Prostate gland (tissue), 2 donors: ENCODE measurements at regions not wholly inside any gene's neighbourhood (a gene's known extent, or its start where the extent isn't known, plus 50 kb on each side); places are given as distances from the start of the nearest gene placed in this dataset.

Experiments
- DNase-seq: peaks from one replicate; pipeline ENCODE4 v3.0.0-alpha.2; 2019; ENCODE audit warnings: low spot score
- H3K27ac ChIP-seq, 2 donors: fragments of 200-600 bp; sonication (generic); 2 replicates each; pipeline ENCODE4 v1.5.1; 2017 to 2019
- H3K27me3 ChIP-seq: fragments of 200-600 bp; sonication (generic); replicated peaks from 2 replicates; pipeline ENCODE4 v1.5.1; 2019; ENCODE audit not compliant: insufficient read depth
- H3K36me3 ChIP-seq, 2 donors: fragments of 200-600 bp; sonication (generic); 1 replicate in 1 of 2; 2 replicates in 1 of 2; pipeline versions ENCODE4 v1.5.1 to v1.8.1; 2017 to 2019
- H3K4me1 ChIP-seq: fragments of 200-600 bp; sonication (generic); replicated peaks from 2 replicates; pipeline ENCODE4 v1.5.1; 2019
- H3K4me3 ChIP-seq, 2 donors: fragments of 200-600 bp; sonication (generic); 2 replicates each; pipeline ENCODE4 v1.5.1; 2017 to 2019
- H3K9me3 ChIP-seq: fragments of 200-600 bp; sonication (generic); 2 replicates; pipeline ENCODE4 v1.5.1; 2017
- CTCF ChIP-seq, 4 experiments: fragments of 200-600 bp in 2 of 4; fragments of 450-650 bp in 2 of 4; sonication (generic) in 2 of 4; IDR thresholded peaks; 1 replicate in 3 of 4; 2 replicates in 1 of 4; pipeline ENCODE4 v1.5.1; 2016 to 2019; ENCODE audit warnings: antibody characterized with exemption in 4 of 4, mild to moderate bottlenecking in 2 of 4, moderate library complexity in 2 of 4
- POLR2A ChIP-seq: fragments of 450-650 bp; IDR thresholded peaks from one replicate; pipeline ENCODE4 v1.6.1; 2016; ENCODE audit warnings: antibody characterized with exemption, mild to moderate bottlenecking
- POLR2AphosphoS5 ChIP-seq: sonication (generic); formaldehyde crosslinking; IDR thresholded peaks from one replicate; pipeline ENCODE4 v1.6.1; 2017; ENCODE audit warnings: antibody characterized with exemption
- WGBS: methylation state at CpG from one replicate; pipeline ENCODE4 v1.1.5; 2018; 5-methylcytosine and 5-hydroxymethylcytosine counted together
- intact Hi-C: fragments of 100-400 bp; cut with DNase I; formaldehyde crosslinking; loops from one replicate; pipeline ENCODE4 v1.14.2; 2022

- 87% methylated on average over 3 of the region's 3 CpGs for whole genome bisulfite sequencing
- Histone ChIP-seq H3K36me3 (no peaks in the 10 kb centered on the region), H3K4me1 (no peaks in the 10 kb centered on the region), H3K9me3 (no peaks in the 10 kb centered on the region), H3K27me3 (no peaks in the 10 kb centered on the region), H3K4me3 (no peak overlapping the region), H3K27ac (no peak overlapping the region)
- TF ChIP-seq POLR2A (no peak), CTCF (IDR thresholded peaks at IDR 0.05) (no peak), POLR2AphosphoS5 (no peak)
- DNase-seq, result no peak
- intact Hi-C loops, result no loop called here
Measured at GRCh38 chr2:63669596-63669995, 80.8 kb downstream of the MDH1 start.

GRCh38 chr2:63673865-63674533, 85.2 kb downstream of the MDH1 start:
- WGBS, result 69% methylated on average over 4 of the region's 4 CpGs
- no peaks in the 10 kb centered on the region for H3K36me3 ChIP-seq
- H3K27ac ChIP-seq, result no peak overlapping the region
- no peak overlapping the region for H3K4me3 ChIP-seq
- H3K9me3 ChIP-seq, result no peaks in the 10 kb centered on the region
- no peaks in the 10 kb centered on the region for H3K4me1 ChIP-seq
- TF ChIP-seq CTCF (IDR thresholded peaks at IDR 0.05) (no peak), POLR2AphosphoS5 (no peak), POLR2A (no peak)
- intact Hi-C loops, result no loop called here
- DNase-seq, result no peak
- no peaks in the 10 kb centered on the region for H3K27me3 ChIP-seq

GRCh38 chr2:63675026-63675425, 86.3 kb downstream of the MDH1 start:
- WGBS, result 81% methylated on average over 1 of the region's 1 CpG
- no peak for DNase-seq
- TF ChIP-seq POLR2A (no peak), CTCF (IDR thresholded peaks at IDR 0.05) (no peak), POLR2AphosphoS5 (no peak)
- no peaks in the 10 kb centered on the region for H3K9me3 ChIP-seq
- H3K4me1 ChIP-seq, result no peaks in the 10 kb centered on the region
- no peaks in the 10 kb centered on the region for H3K27me3 ChIP-seq
- intact Hi-C loops, result no loop called here
- no peak overlapping the region for H3K27ac ChIP-seq
- H3K4me3 ChIP-seq, result no peak overlapping the region
- H3K36me3 ChIP-seq, result no peaks in the 10 kb centered on the region

GRCh38 chr2:63676135-63676534, 87.4 kb downstream of the MDH1 start:
- intact Hi-C loops, result no loop called here
- 9% methylated on average over 2 of the region's 2 CpGs for WGBS

More at GRCh38 chr2:63676135-63676534, 87.4 kb downstream of the MDH1 start:
- H3K36me3 ChIP-seq, result no peaks in the 10 kb centered on the region
- H3K27ac ChIP-seq, result no peak overlapping the region
- TF ChIP-seq POLR2AphosphoS5, result no peak
- TF ChIP-seq CTCF (IDR thresholded peaks at IDR 0.05), result no peak
- TF ChIP-seq POLR2A, result no peak
- H3K4me3 ChIP-seq, result no peak overlapping the region
- H3K4me1 ChIP-seq, result no peaks in the 10 kb centered on the region
- no peaks in the 10 kb centered on the region for H3K27me3 ChIP-seq
- DNase-seq, result no peak
- H3K9me3 ChIP-seq, result no peaks in the 10 kb centered on the region
